ENCODE measurements at regions not wholly inside any gene's neighbourhood (a gene's known extent, or its start where the extent isn't known, plus 50 kb on each side); places are given as distances from the start of the nearest gene placed in this dataset.

DNA sequence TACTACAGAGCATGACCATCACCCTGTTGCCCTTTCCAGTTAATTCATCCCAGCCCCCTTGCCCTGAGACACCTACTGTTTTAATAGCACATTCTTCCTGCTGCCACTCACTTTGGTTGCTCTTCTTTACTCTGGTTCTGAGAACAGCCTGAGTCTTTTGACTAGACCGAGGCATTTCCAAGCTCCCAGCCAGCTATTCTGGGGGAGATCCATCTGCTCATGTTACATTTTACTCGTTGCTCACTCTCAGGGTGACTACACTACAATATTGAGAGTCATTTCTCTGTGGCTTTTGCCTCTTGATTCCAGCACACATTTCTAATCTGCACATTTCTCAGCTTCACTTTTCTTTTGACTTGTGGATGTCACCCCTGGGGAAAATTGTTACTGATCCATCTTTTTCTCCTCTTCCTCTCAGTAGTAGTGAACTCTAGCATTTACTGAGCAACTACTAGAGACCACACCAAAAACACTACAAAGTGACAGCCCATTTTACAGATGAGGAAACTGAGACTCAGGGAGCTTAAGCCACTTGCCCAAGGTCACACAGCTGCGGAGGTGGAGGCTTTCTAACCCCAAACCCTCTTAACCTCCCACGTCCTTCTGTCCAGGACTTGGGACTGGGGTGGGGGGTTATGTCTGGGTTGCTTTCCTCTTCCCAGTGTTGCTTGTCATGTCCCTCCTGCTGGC lies 117.8 kb downstream of the C11orf91 start:
- intact Hi-C loops (cut with micrococcal nuclease): no loop called here
- Mint-ChIP-seq H3K36me3 (no peaks in the 10 kb centered on the region), H3K4me1 (no peaks in the 10 kb centered on the region), H3K9me3 (no peaks in the 10 kb centered on the region), H3K4me3 (no peak overlapping the region), H3K27ac (no peak overlapping the region), H3K27me3 (ENCODE audit: low read depth in 3 of 3) (peaks cover 5 to 9% (median 5%) of the 10 kb centered on the region in 3 donors)
- Histone ChIP-seq H3K79me2 (ENCODE audit: insufficient read depth, low read length) (no peaks in the 10 kb centered on the region), H3K9ac (ENCODE audit: insufficient read depth, low read length, poor library complexity, severe bottlenecking) (no peak overlapping the region), H3K4me2 (replicated peaks; ENCODE audit: extremely low read depth, low read length, poor library complexity, severe bottlenecking) (no peak overlapping the region), H4K20me1 (ENCODE audit: insufficient read depth, low read length) (no peaks in the 10 kb centered on the region), H3K4me3 (replicated peaks in 1 of 3; ENCODE audit: low read depth in 2 of 3, low read length in 3 of 3) (no peak overlapping the region), H2AFZ (ENCODE audit: insufficient read depth, low read depth, low read length, poor library complexity, severe bottlenecking) (no peak overlapping the region), H3K27me3 (ENCODE audit: control insufficient read depth in 2 of 2, insufficient read depth in 2 of 2, low read length in 2 of 2) (no peaks in the 10 kb centered on the region), H3K27ac (ENCODE audit: low read depth in 1 of 2, low read length in 2 of 2) (no peak overlapping the region), H3K9me3 (replicated peaks in 1 of 2; ENCODE audit: control insufficient read depth in 1 of 2, insufficient read depth in 1 of 2, low read length in 2 of 2) (no peaks in the 10 kb centered on the region), H3K4me1 (ENCODE audit: control insufficient read depth in 1 of 2, insufficient read depth in 2 of 2, low read length in 2 of 2) (no peaks in the 10 kb centered on the region), H3K36me3 (replicated peaks in 1 of 2; ENCODE audit: control insufficient read depth in 1 of 2, insufficient read depth in 2 of 2, low read length in 2 of 2) (no peaks in the 10 kb centered on the region)
- WGBS (ENCODE audit: insufficient coverage): 86% methylated on average over 2 of the region's 4 CpGs
- DNase-seq: no peak
- TF ChIP-seq, protein P1, sequence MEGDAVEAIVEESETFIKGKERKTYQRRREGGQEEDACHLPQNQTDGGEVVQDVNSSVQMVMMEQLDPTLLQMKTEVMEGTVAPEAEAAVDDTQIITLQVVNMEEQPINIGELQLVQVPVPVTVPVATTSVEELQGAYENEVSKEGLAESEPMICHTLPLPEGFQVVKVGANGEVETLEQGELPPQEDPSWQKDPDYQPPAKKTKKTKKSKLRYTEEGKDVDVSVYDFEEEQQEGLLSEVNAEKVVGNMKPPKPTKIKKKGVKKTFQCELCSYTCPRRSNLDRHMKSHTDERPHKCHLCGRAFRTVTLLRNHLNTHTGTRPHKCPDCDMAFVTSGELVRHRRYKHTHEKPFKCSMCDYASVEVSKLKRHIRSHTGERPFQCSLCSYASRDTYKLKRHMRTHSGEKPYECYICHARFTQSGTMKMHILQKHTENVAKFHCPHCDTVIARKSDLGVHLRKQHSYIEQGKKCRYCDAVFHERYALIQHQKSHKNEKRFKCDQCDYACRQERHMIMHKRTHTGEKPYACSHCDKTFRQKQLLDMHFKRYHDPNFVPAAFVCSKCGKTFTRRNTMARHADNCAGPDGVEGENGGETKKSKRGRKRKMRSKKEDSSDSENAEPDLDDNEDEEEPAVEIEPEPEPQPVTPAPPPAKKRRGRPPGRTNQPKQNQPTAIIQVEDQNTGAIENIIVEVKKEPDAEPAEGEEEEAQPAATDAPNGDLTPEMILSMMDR (IDR thresholded peaks at IDR 0.05): no peak

DNA sequence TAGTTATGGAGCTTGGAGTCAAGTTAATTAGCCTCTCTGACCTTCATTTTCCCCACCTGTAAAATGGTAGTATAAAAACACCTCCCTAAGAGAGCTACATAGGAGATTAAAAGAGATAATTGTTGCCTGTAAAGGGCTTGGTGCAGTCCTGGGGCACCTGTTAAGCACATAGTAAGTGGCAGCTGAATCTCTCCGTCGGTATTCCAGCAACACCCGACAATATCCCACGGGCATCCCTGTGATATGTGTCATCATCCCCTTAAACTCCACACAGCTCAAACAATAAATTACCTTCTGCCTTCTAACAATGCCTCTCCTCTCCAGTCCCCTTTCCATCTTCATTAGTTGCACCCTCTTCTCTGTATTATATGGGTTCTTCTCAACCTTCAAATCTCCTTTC lies 121.5 kb downstream of the C11orf91 start:
- Histone ChIP-seq H3K27ac (ENCODE audit: low read depth in 1 of 2, low read length in 2 of 2) (no peak overlapping the region), H3K9me3 (replicated peaks in 1 of 2; ENCODE audit: control insufficient read depth in 1 of 2, insufficient read depth in 1 of 2, low read length in 2 of 2) (no peaks in the 10 kb centered on the region), H3K4me2 (replicated peaks; ENCODE audit: extremely low read depth, low read length, poor library complexity, severe bottlenecking) (no peak overlapping the region), H3K9ac (ENCODE audit: insufficient read depth, low read length, poor library complexity, severe bottlenecking) (no peak overlapping the region), H3K4me3 (replicated peaks in 1 of 3; ENCODE audit: low read depth in 2 of 3, low read length in 3 of 3) (no peak overlapping the region), H2AFZ (ENCODE audit: insufficient read depth, low read depth, low read length, poor library complexity, severe bottlenecking) (no peak overlapping the region), H3K36me3 (replicated peaks in 1 of 2; ENCODE audit: control insufficient read depth in 1 of 2, insufficient read depth in 2 of 2, low read length in 2 of 2) (no peaks in the 10 kb centered on the region), H3K27me3 (ENCODE audit: control insufficient read depth in 2 of 2, insufficient read depth in 2 of 2, low read length in 2 of 2) (no peaks in the 10 kb centered on the region), H3K4me1 (ENCODE audit: control insufficient read depth in 1 of 2, insufficient read depth in 2 of 2, low read length in 2 of 2) (no peaks in the 10 kb centered on the region), H4K20me1 (ENCODE audit: insufficient read depth, low read length) (no peaks in the 10 kb centered on the region), H3K79me2 (ENCODE audit: insufficient read depth, low read length) (no peaks in the 10 kb centered on the region)
- Mint-ChIP-seq H3K36me3 (no peaks in the 10 kb centered on the region), H3K9me3 (no peaks in the 10 kb centered on the region), H3K27me3 (ENCODE audit: low read depth in 3 of 3) (peaks cover 3 to 10% (median 5%) of the 10 kb centered on the region in 3 donors), H3K4me1 (no peaks in the 10 kb centered on the region), H3K4me3 (no peak overlapping the region), H3K27ac (no peak overlapping the region)
- intact Hi-C loops (cut with micrococcal nuclease): no loop called here
- WGBS (ENCODE audit: insufficient coverage): 100% methylated on average over 3 of the region's 4 CpGs
- TF ChIP-seq, protein P1 (IDR thresholded peaks at IDR 0.05): no peak
- DNase-seq: no peak
